AG20443 (cell line): ENCODE measurements at regions not wholly inside any gene's neighbourhood (a gene's known extent, or its start where the extent isn't known, plus 50 kb on each side); places are given as distances from the start of the nearest gene placed in this dataset.
"Not testable (repeated sequence)": the region's sequence is repeated elsewhere in the genome, so short reads cannot be mapped to it uniquely, and the experiment has no call there.

Experiments used
- DNase-seq: peaks from one replicate; pipeline ENCODE4 v3.0.0; 2012; ENCODE audit warnings: low spot score, mixed read lengths

GRCh38 chr11:115660030-115660805, 156.0 kb upstream of the CADM1 start:
- DNase-seq, result no peak

DNA sequence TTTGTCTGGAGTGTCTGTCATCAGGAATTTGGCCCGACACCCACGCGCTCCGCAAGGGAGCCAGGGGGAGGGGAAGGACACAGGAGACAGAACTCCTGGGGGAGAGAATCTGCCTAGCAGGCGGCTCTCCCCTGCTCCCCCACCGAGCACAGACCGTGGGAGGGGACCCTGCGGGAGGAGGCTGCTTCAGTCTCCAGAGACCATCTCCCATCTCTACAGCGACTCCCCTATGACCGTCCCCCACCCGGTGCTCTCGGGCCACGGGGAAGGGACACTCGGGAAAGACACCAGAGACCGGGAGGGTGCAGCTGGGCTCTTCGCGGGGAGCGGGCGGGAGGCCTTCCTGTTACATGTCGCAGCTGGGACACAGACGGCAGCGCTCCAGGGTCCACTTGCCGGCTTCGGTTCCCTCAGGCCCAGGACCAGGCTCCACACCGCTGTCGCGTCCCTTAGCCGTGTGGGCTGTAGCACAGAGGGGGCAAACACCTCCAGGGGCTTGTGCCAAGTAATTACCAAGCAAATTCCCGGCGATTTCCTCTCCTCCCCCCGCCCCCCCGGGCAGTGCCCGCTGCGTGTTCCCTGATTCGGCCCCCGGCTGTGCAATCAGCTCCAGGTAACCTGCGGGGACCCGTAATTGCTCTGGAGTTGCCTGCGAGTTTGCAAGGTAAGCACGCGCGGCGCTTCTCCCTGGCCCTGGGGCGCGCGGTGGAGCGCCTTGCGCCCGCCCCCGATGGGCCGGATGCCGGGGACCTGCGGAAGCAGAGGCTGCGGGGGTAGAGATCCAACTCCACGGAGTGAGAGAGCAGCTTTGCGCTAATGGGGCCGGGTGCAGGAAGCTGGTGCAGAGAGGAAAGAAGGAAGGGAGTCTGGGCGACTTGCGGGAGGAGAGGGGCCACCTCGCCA, 155.1 kb upstream of the CADM1 start:
- DNase-seq, result peak; percentile 71

GRCh38 chr11:115657586-115657985, 153.4 kb upstream of the CADM1 start:
- DNase-seq, result no peak

DNA sequence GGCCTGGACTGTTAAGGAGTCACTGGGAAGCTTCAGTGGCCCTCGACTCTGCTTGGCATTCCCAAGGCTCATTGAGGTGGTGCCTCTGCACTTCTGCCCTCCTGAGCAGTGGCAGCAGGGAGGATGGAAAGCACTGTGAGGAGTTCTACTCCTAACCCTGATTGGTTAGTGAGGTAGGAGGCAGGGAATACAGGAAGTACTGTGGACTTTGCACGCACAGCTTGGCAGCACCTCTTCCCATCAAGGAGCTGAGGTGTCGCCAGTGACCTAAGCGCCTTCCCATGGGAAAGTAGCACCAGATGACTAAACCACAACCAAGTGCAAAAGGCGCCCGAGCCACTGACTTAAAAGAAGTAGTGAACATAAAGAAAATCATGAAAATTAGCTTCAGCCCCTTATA, 152.5 kb upstream of the CADM1 start:
- no peak for DNase-seq

DNA sequence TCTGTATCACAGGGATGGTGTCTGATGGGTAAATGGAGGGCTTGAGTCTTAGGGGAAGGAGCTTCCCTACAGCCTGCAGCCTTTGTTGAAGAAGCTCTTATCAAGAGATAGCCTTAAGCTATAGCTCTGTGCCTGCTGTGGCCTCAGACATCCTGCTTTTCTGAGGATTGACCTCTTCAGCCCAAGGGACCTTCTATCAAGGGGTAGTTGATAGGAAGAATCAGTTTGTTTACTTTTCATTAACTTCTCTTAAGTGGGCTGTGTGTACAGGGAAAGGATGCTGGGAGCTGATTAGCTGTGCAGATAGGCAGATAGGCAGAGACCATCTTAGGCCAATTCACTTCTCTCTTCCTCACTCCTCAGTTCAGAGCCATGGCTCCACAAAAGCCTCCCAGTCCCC, 151.8 kb upstream of the CADM1 start:
- no peak for DNase-seq

- no peak for DNase-seq
Measured at GRCh38 chr11:115654792-115655191, 150.6 kb upstream of the CADM1 start.

- DNase-seq, result no peak
Measured at GRCh38 chr11:115653926-115654325, 149.7 kb upstream of the CADM1 start.

GRCh38 chr11:115653076-115653475, 148.9 kb upstream of the CADM1 start:
- DNase-seq, result no peak

- DNase-seq, result no peak
Measured at GRCh38 chr11:115652496-115652895, 148.3 kb upstream of the CADM1 start.

GRCh38 chr11:115652094-115652493, 147.9 kb upstream of the CADM1 start:
- DNase-seq, result no peak

DNA sequence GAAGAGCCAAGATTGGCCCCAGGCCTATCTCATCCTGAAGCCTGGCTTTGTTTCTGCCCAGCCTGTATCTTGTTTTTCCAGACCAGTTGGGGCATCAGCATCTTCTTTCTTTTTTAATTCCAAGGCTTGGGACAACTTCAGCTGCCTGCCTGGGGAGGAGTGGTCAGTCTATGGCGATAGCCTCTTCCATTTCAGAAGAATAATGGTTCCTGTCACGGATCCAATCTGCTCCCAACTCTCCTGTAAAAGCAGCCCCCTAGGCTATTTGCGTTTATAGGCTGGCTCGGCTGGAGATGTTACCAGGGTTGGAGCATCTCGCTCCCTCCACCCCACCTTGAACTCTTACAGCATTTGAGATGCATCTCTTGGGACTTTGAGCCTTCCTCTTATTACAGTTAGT, 145.2 kb upstream of the CADM1 start:
- DNase-seq, result no peak

GRCh38 chr11:115645631-115646317, 141.6 kb upstream of the CADM1 start:
- no peak for DNase-seq

GRCh38 chr11:115644856-115645255, 140.6 kb upstream of the CADM1 start:
- DNase-seq, result no peak

DNA sequence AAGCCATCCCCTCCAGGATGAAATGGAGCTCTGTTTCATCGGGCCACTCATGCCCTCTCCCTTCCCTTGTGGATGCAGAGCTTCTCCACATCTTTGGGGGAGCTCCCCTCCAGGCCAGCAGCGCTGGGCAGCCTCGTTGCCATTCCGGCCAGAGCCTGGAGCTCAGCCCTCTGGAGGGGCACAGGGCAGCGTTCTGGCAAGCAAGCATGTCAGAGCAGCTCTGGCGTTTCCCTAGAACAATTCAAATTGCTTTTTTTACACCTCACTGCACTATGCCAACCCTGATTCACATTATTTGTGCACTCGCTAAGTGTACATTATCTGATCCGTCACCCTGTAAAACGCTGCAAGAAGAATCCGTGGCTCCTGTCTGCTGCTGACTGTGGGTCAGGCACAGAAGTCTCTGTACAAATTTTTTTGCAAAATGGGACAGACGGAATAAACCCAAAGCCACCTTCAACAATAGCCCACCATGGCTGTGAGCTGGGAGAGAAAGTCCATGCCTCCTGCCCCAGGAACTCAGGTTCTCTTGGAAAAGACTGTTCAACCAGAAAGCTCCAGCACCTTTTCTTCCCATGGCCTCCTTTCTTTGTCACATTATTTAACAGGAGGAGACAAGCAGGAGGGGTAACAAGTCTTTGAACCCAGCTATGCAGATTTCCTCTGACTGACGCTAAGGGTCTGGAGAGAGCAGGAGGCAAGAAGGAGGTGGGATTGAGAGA, 139.5 kb upstream of the CADM1 start:
- no peak for DNase-seq

- no peak for DNase-seq
Measured at GRCh38 chr11:115642660-115643059, 138.4 kb upstream of the CADM1 start.

GRCh38 chr11:115637599-115638241, 133.5 kb upstream of the CADM1 start:
- DNase-seq, result no peak

DNA sequence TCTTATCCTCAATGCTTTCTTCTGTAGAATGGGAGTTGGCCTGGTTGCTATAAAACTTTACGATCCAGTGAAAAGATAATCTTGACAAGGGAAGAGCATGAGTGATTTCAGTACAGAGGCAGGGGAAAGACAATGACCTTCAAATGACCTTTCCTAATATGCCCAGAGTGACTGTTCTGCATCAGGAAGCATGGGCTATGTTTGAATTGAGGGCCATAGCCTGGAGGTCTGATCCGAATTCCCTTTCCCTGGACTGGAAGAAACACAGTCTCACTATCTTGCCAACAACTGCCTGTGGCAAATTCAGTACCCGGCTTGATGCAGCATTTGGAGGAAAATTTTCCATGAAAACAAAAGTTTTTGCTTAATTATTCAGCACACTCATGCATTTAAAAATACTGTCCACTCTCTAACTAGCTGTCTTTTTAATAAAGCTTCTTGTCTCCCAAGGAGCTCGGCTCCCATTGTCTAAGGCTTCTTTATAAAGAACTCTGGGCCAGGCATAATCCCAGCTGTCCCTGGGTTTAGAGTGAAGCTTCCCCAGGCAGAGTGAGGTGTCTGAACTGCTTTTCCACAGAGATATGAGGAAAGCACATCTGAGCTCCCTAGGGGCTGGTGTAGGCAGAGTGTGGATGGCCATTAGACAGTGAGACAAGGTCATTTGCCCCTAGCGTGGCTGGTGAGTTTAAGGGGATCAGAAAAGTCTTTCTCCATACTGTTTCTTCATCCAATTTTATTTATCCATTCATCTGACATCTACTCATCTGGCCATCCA, 132.7 kb upstream of the CADM1 start:
- DNase-seq, result no peak

GRCh38 chr11:115633977-115634376, 129.8 kb upstream of the CADM1 start:
- not testable (repeated sequence) for DNase-seq

- no peak for DNase-seq
Measured at GRCh38 chr11:115632061-115632460, 127.8 kb upstream of the CADM1 start.

DNA sequence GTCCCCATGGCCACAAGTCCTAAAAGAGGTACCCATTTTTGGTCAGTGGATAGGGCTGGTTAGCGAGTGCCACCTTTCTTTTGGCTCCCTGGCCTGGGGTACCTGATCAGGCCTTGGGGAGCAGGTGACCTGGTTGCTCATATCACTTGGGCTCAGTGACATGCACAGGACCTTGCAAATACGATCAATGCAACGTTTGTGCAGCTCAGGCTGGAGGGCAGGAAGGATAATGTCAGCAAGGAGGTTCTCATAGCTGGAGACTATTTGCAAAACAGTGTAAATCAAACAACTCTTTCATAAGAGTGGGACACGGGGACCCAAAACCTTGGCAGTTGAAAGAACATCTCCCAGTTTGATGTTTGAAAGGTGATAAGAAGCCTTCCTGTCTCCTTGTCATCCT, 127.4 kb upstream of the CADM1 start:
- no peak for DNase-seq

- DNase-seq, result no peak
Measured at GRCh38 chr11:115630214-115630613, 126.0 kb upstream of the CADM1 start.
